Fibroblast of lung (primary cell): ENCODE measurements at regions not wholly inside any gene's neighbourhood (a gene's known extent, or its start where the extent isn't known, plus 50 kb on each side); places are given as distances from the start of the nearest gene placed in this dataset.

ENCODE experiments used
- EZH2 ChIP-seq: IDR thresholded peaks from 2 replicates; pipeline ENCODE4 v1.5.1; 2012; ENCODE audit warnings: low read length, control low read depth, mild to moderate bottlenecking; ENCODE audit errors: missing control alignments
- TF ChIP-seq, protein P1 (sequence below), 2 donors: IDR thresholded peaks in 1 of 2; conservative IDR thresholded peaks in 1 of 2; 1 replicate in 1 of 2; 2 replicates in 1 of 2; pipeline ENCODE4 v1.5.1; 2011 to 2012; ENCODE audit warnings: low read length in 2 of 2, control low read depth in 1 of 2, inconsistent platforms in 1 of 2, low read depth in 1 of 2, mild to moderate bottlenecking in 1 of 2

GRCh38 chr20:48273843-48274242 is 488.6 kb upstream of the SULF2 start:
- TF ChIP-seq, protein P1, sequence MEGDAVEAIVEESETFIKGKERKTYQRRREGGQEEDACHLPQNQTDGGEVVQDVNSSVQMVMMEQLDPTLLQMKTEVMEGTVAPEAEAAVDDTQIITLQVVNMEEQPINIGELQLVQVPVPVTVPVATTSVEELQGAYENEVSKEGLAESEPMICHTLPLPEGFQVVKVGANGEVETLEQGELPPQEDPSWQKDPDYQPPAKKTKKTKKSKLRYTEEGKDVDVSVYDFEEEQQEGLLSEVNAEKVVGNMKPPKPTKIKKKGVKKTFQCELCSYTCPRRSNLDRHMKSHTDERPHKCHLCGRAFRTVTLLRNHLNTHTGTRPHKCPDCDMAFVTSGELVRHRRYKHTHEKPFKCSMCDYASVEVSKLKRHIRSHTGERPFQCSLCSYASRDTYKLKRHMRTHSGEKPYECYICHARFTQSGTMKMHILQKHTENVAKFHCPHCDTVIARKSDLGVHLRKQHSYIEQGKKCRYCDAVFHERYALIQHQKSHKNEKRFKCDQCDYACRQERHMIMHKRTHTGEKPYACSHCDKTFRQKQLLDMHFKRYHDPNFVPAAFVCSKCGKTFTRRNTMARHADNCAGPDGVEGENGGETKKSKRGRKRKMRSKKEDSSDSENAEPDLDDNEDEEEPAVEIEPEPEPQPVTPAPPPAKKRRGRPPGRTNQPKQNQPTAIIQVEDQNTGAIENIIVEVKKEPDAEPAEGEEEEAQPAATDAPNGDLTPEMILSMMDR (conservative IDR thresholded peaks at IDR 0.05 in 1 of 2, IDR thresholded peaks at IDR 0.05 in 1 of 2; ENCODE audit: low read depth in 1 of 2, low read length in 2 of 2) = no peak
- TF ChIP-seq EZH2 = no peak
